SU-DHL-6 (cell line): ENCODE measurements at regions not wholly inside any gene's neighbourhood (a gene's known extent, or its start where the extent isn't known, plus 50 kb on each side); places are given as distances from the start of the nearest gene placed in this dataset.

Source experiments
- H2AFZ ChIP-seq: fragments of 200-600 bp; sonication (generic); 2 replicates; pipeline ENCODE4 v1.6.1; 2014; ENCODE audit warnings: low read depth, mild to moderate bottlenecking, moderate library complexity, mixed read lengths, antibody characterized with exemption, low read length; ENCODE audit not compliant: severe bottlenecking
- H3F3A ChIP-seq: fragments of 200-600 bp; shearing (Covaris generic); 2 replicates; pipeline ENCODE4 v1.6.0; 2016; ENCODE audit warnings: antibody characterized with exemption, mild to moderate bottlenecking; ENCODE audit not compliant: insufficient read depth
- H3K27ac ChIP-seq: fragments of 200-600 bp; sonication (generic); 2 replicates; pipeline ENCODE4 v1.5.1; 2016; ENCODE audit warnings: low read depth, mild to moderate bottlenecking, low read length, moderate library complexity, mixed read lengths
- H3K27me3 ChIP-seq: fragments of 200-600 bp; sonication (generic), shearing (Covaris generic); 2 replicates; pipeline ENCODE4 v1.6.0; 2014; ENCODE audit warnings: mild to moderate bottlenecking, low read length
- H3K36me3 ChIP-seq: fragments of 200-600 bp; sonication (generic); 2 replicates; pipeline ENCODE4 v1.6.1; 2014; ENCODE audit warnings: mild to moderate bottlenecking, low read length, mixed read lengths
- H3K4me2 ChIP-seq: fragments of 300-600, 200-600 bp; shearing (Covaris generic), sonication (generic); 2 replicates; pipeline ENCODE4 v1.6.0; 2014; ENCODE audit warnings: low read length, low read depth, mild to moderate bottlenecking; ENCODE audit not compliant: poor library complexity, severe bottlenecking
- H3K4me3 ChIP-seq: fragments of 200-600 bp; sonication (generic); 2 replicates; pipeline ENCODE4 v1.5.1; 2014; ENCODE audit warnings: antibody characterized with exemption, low read length, mild to moderate bottlenecking, mixed read lengths; ENCODE audit not compliant: insufficient read depth, poor library complexity, severe bottlenecking
- H3K79me2 ChIP-seq: fragments of 200-600 bp; sonication (generic); 2 replicates; pipeline ENCODE4 v1.6.1; 2014; ENCODE audit warnings: mild to moderate bottlenecking, low read length, moderate library complexity; ENCODE audit not compliant: insufficient read depth
- H3K9ac ChIP-seq: fragments of 200-600 bp; sonication (generic); 2 replicates; pipeline ENCODE4 v1.7.0; 2014; ENCODE audit warnings: mild to moderate bottlenecking, low read length
- H3K9me2 ChIP-seq: fragments of 200-600 bp; sonication (generic); replicated peaks from 2 replicates; pipeline ENCODE4 v1.6.1; 2014; ENCODE audit warnings: low read length; ENCODE audit not compliant: insufficient read depth
- H3K9me3 ChIP-seq: fragments of 200-600 bp; sonication (generic); 2 replicates; pipeline ENCODE4 v1.6.1; 2014; ENCODE audit warnings: low read length, mixed read lengths; ENCODE audit not compliant: insufficient read depth
- H4K20me1 ChIP-seq: fragments of 200-600 bp; sonication (generic); 2 replicates; pipeline ENCODE4 v1.6.1; 2014; ENCODE audit warnings: low read depth, mild to moderate bottlenecking, antibody characterized with exemption, low read length, moderate library complexity, mixed read lengths
- CTCF ChIP-seq: fragments of 200-600 bp; sonication (generic); IDR thresholded peaks from one replicate; pipeline ENCODE4 v1.5.1; 2017; ENCODE audit warnings: antibody characterized with exemption, mild to moderate bottlenecking, low read length, moderate library complexity; ENCODE audit not compliant: insufficient read depth, poor library complexity, severe bottlenecking
- EZH2phosphoT487 ChIP-seq: fragments of 200-600 bp; sonication (generic), shearing (Covaris generic); conservative IDR thresholded peaks from 2 replicates; pipeline ENCODE4 v1.6.1; 2018; ENCODE audit warnings: mild to moderate bottlenecking, antibody characterized with exemption, low read length, moderate library complexity, mixed read lengths

GRCh38 chr3:87354398-87354797 lies 78.0 kb upstream of the POU1F1 start:
- no peak overlapping the region for H3K4me3 ChIP-seq

GRCh38 chr3:87351937-87352336 lies 75.6 kb upstream of the POU1F1 start:
- no peak overlapping the region for H3K27ac ChIP-seq
- H3K9ac ChIP-seq = no peak overlapping the region
- no peak overlapping the region for H3K4me2 ChIP-seq
- H2AFZ ChIP-seq = no peak overlapping the region
- no peaks in the 10 kb centered on the region for H3K9me2 ChIP-seq
- H3F3A ChIP-seq = no peaks in the 10 kb centered on the region
- H3K9me3 ChIP-seq = no peaks in the 10 kb centered on the region
- no peak for TF ChIP-seq EZH2phosphoT487
- TF ChIP-seq CTCF = no peak
- no peak overlapping the region for H3K4me3 ChIP-seq
- H3K79me2 ChIP-seq = no peaks in the 10 kb centered on the region
- no peaks in the 10 kb centered on the region for H3K27me3 ChIP-seq
- H3K36me3 ChIP-seq = no peaks in the 10 kb centered on the region
- no peaks in the 10 kb centered on the region for H4K20me1 ChIP-seq

More at GRCh38 chr3:87354398-87354797, 78.0 kb upstream of the POU1F1 start:
- Histone ChIP-seq H3K9me3 (no peaks in the 10 kb centered on the region), H3K9me2 (no peaks in the 10 kb centered on the region), H3K27ac (no peak overlapping the region), H3K36me3 (no peaks in the 10 kb centered on the region), H4K20me1 (no peaks in the 10 kb centered on the region), H3K27me3 (no peaks in the 10 kb centered on the region), H3K9ac (no peak overlapping the region), H3K4me2 (no peak overlapping the region), H2AFZ (no peak overlapping the region), H3F3A (no peaks in the 10 kb centered on the region), H3K79me2 (no peaks in the 10 kb centered on the region)
- TF ChIP-seq EZH2phosphoT487 (no peak), CTCF (no peak)

- Histone ChIP-seq H3K4me2 (no peak overlapping the region), H3K4me3 (no peak overlapping the region), H3F3A (no peaks in the 10 kb centered on the region), H3K9ac (no peak overlapping the region), H3K9me3 (no peaks in the 10 kb centered on the region), H2AFZ (no peak overlapping the region), H3K36me3 (no peaks in the 10 kb centered on the region), H3K79me2 (no peaks in the 10 kb centered on the region), H3K27ac (no peak overlapping the region), H4K20me1 (no peaks in the 10 kb centered on the region), H3K27me3 (no peaks in the 10 kb centered on the region), H3K9me2 (no peaks in the 10 kb centered on the region)
- TF ChIP-seq CTCF = peak; percentile 83
- no peak for TF ChIP-seq EZH2phosphoT487
Measured at GRCh38 chr3:87350367-87351199, 74.2 kb upstream of the POU1F1 start.
